ENCODE measurements at regions not wholly inside any gene's neighbourhood (a gene's known extent, or its start where the extent isn't known, plus 50 kb on each side); places are given as distances from the start of the nearest gene placed in this dataset.

- no peak overlapping the region for H3K27ac Mint-ChIP-seq
Observed at GRCh38 chr3:43994657-43995546, 246.8 kb upstream of the TOPAZ1 start.

GRCh38 chr3:43995547-43996378 is 245.9 kb upstream of the TOPAZ1 start:
- peak in 1 of 3 donors; percentile 24 for DNase-seq
- Mint-ChIP-seq H3K36me3 (no peaks in the 10 kb centered on the region), H3K9me3 (peaks cover 0 to 15% (median 5%) of the 10 kb centered on the region in 7 donors), H3K4me1 (peaks cover 0 to 44% (median 31%) of the 10 kb centered on the region in 4 donors), H3K4me3 (peak overlapping the region; percentile 80 to 86 (median 84)), H3K27me3 (peaks cover 83% of the 10 kb centered on the region), H3K27ac (no peak overlapping the region)
- Histone ChIP-seq H3K9me3 (ENCODE audit: control insufficient read depth in 2 of 2, low read length in 2 of 2) (peaks cover 5 to 8% of the 10 kb centered on the region in 2 experiments), H3K27ac (ENCODE audit: insufficient read depth, low read length, poor library complexity, severe bottlenecking) (no peak overlapping the region), H3K4me3 (ENCODE audit: low read depth, low read length) (no peak overlapping the region), H3K36me3 (ENCODE audit: control insufficient read depth, insufficient read depth, low read length) (no peaks in the 10 kb centered on the region), H3K4me1 (ENCODE audit: control insufficient read depth, insufficient read depth, low read length, poor library complexity, severe bottlenecking) (peaks cover 43% of the 10 kb centered on the region), H3K27me3 (ENCODE audit: control insufficient read depth, insufficient read depth, low read length) (peaks cover 44% of the 10 kb centered on the region)
- no peak for ATAC-seq (ENCODE audit: low read depth in 2 of 2)

More at GRCh38 chr3:43994657-43995546, 246.8 kb upstream of the TOPAZ1 start:
- ATAC-seq (ENCODE audit: low read depth in 2 of 2) = peak; percentile 33 to 62
- peaks cover 43% of the 10 kb centered on the region for H3K4me1 ChIP-seq (ENCODE audit: control insufficient read depth, insufficient read depth, low read length, poor library complexity, severe bottlenecking)
- no peaks in the 10 kb centered on the region for H3K36me3 ChIP-seq (ENCODE audit: control insufficient read depth, insufficient read depth, low read length)
- no peak overlapping the region for H3K4me3 ChIP-seq (ENCODE audit: low read depth, low read length)
- H3K9me3 Mint-ChIP-seq = peaks cover 0 to 15% (median 5%) of the 10 kb centered on the region in 7 donors
- H3K27me3 ChIP-seq (ENCODE audit: control insufficient read depth, insufficient read depth, low read length) = peaks cover 42% of the 10 kb centered on the region
- peak overlapping the region; percentile 40 to 83 (median 78) for H3K4me3 Mint-ChIP-seq
- H3K9me3 ChIP-seq (ENCODE audit: control insufficient read depth in 2 of 2, low read length in 2 of 2) = peaks cover 8 to 9% of the 10 kb centered on the region in 2 experiments
- peaks cover 0 to 44% (median 30%) of the 10 kb centered on the region in 4 donors for H3K4me1 Mint-ChIP-seq
- H3K36me3 Mint-ChIP-seq = no peaks in the 10 kb centered on the region
- H3K27me3 Mint-ChIP-seq = peaks cover 82% of the 10 kb centered on the region
- H3K27ac ChIP-seq (ENCODE audit: insufficient read depth, low read length, poor library complexity, severe bottlenecking) = no peak overlapping the region
- DNase-seq = peak in 1 of 3 donors; percentile 59

DNA sequence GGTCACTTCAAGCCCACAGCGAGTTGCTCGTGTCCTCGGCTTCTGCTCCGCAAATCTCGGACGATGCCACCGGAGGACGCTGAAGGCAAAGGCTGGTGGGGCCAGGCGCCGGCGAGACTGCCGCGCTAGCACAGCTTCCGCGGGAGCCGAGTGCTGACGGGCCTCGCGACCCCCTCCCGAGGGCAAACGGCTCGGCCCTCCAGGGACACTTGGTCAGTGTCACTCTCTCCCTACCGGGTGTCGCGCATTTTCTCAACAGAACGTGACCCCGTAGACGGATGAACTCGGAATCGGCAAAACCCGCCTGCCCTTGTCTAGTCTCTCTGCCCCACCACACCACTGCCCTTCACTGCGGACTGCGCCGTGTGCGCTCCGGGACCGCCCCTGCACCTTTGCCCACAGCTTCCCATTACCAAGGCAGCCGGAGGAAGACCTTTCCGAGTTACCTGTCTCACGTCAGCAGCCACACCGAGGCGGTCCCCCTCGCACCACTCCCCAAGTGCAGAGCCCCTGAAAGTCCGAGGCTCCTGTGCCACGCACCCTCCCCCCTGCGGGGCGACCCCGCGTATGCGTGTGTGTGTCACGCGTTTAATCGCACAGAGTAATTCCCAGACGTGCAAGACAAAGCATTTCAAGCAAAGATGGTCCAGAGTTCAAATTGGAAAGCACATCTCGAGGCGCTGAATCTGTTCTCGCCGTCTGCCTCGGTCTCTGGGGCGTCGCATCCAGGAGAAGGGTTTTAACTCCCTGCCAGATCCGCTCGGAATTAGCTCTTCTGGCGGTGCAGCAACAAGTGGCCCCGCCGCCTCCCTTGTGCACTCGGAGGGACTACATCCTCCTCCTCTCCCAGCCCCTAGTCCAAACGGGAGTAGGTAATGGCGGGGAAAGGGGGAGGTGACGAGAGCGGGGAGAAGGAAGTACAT is 245.0 kb upstream of the TOPAZ1 start:
- H3K4me3 Mint-ChIP-seq = peak overlapping the region; percentile 77 to 87 (median 80)
- peaks cover 0 to 13% (median 2%) of the 10 kb centered on the region in 7 donors for H3K9me3 Mint-ChIP-seq
- no peak overlapping the region for H3K27ac ChIP-seq (ENCODE audit: insufficient read depth, low read length, poor library complexity, severe bottlenecking)
- H3K9me3 ChIP-seq (ENCODE audit: control insufficient read depth in 2 of 2, low read length in 2 of 2) = peaks cover 0 to 3% of the 10 kb centered on the region in 2 experiments
- H3K27me3 ChIP-seq (ENCODE audit: control insufficient read depth, insufficient read depth, low read length) = peaks cover 40% of the 10 kb centered on the region
- H3K27me3 Mint-ChIP-seq = peaks cover 83% of the 10 kb centered on the region
- H3K4me1 ChIP-seq (ENCODE audit: control insufficient read depth, insufficient read depth, low read length, poor library complexity, severe bottlenecking) = peaks cover 43% of the 10 kb centered on the region
- no peak overlapping the region for H3K27ac Mint-ChIP-seq
- H3K36me3 ChIP-seq (ENCODE audit: control insufficient read depth, insufficient read depth, low read length) = no peaks in the 10 kb centered on the region
- no peaks in the 10 kb centered on the region for H3K36me3 Mint-ChIP-seq
- H3K4me1 Mint-ChIP-seq = peaks cover 0 to 44% (median 31%) of the 10 kb centered on the region in 4 donors
- H3K4me3 ChIP-seq (ENCODE audit: low read depth, low read length) = no peak overlapping the region
- ATAC-seq (ENCODE audit: low read depth in 2 of 2) (no peak), DNase-seq (peak in 1 of 3 donors; percentile 16)

GRCh38 chr3:43997316-43997715 is 244.4 kb upstream of the TOPAZ1 start:
- Histone ChIP-seq H3K4me1 (ENCODE audit: control insufficient read depth, insufficient read depth, low read length, poor library complexity, severe bottlenecking) (peaks cover 43% of the 10 kb centered on the region), H3K27me3 (ENCODE audit: control insufficient read depth, insufficient read depth, low read length) (peaks cover 41% of the 10 kb centered on the region), H3K9me3 (ENCODE audit: control insufficient read depth in 2 of 2, low read length in 2 of 2) (peaks cover 0 to 3% of the 10 kb centered on the region in 2 experiments), H3K27ac (ENCODE audit: insufficient read depth, low read length, poor library complexity, severe bottlenecking) (no peak overlapping the region), H3K4me3 (ENCODE audit: low read depth, low read length) (no peak overlapping the region), H3K36me3 (ENCODE audit: control insufficient read depth, insufficient read depth, low read length) (no peaks in the 10 kb centered on the region)
- H3K9me3 Mint-ChIP-seq = peaks cover 0 to 10% (median 0%) of the 10 kb centered on the region in 7 donors
- H3K27me3 Mint-ChIP-seq = peaks cover 83% of the 10 kb centered on the region
- no peak overlapping the region for H3K27ac Mint-ChIP-seq
- peaks cover 0 to 44% (median 31%) of the 10 kb centered on the region in 4 donors for H3K4me1 Mint-ChIP-seq
- no peak for DNase-seq
- H3K4me3 Mint-ChIP-seq = peak overlapping the region; percentile 77 to 87 (median 80)
- H3K36me3 Mint-ChIP-seq = no peaks in the 10 kb centered on the region
- ATAC-seq (ENCODE audit: low read depth in 2 of 2) = no peak

- peaks cover 43% of the 10 kb centered on the region for H3K4me1 ChIP-seq (ENCODE audit: control insufficient read depth, insufficient read depth, low read length, poor library complexity, severe bottlenecking)
- Mint-ChIP-seq H3K4me3 (peak overlapping the region; percentile 64 to 87 (median 79)), H3K27me3 (peaks cover 86% of the 10 kb centered on the region), H3K27ac (no peak overlapping the region), H3K4me1 (peaks cover 0 to 44% (median 31%) of the 10 kb centered on the region in 4 donors), H3K36me3 (no peaks in the 10 kb centered on the region), H3K9me3 (peaks cover 0 to 10% (median 0%) of the 10 kb centered on the region in 7 donors)
- no peak overlapping the region for H3K4me3 ChIP-seq (ENCODE audit: low read depth, low read length)
- no peak for ATAC-seq (ENCODE audit: low read depth in 2 of 2)
- peaks cover 0 to under 1% of the 10 kb centered on the region in 2 experiments for H3K9me3 ChIP-seq (ENCODE audit: control insufficient read depth in 2 of 2, low read length in 2 of 2)
- DNase-seq = peak in 1 of 3 donors; percentile 22
- H3K36me3 ChIP-seq (ENCODE audit: control insufficient read depth, insufficient read depth, low read length) = no peaks in the 10 kb centered on the region
- no peak overlapping the region for H3K27ac ChIP-seq (ENCODE audit: insufficient read depth, low read length, poor library complexity, severe bottlenecking)
- peaks cover 41% of the 10 kb centered on the region for H3K27me3 ChIP-seq (ENCODE audit: control insufficient read depth, insufficient read depth, low read length)
Observed at GRCh38 chr3:43997788-43998369, 243.8 kb upstream of the TOPAZ1 start.

GRCh38 chr3:43998370-43998835 is 243.3 kb upstream of the TOPAZ1 start:
- H3K27me3 Mint-ChIP-seq = peaks cover 84% of the 10 kb centered on the region
- no peak overlapping the region for H3K4me3 ChIP-seq (ENCODE audit: low read depth, low read length)
- peaks cover 43% of the 10 kb centered on the region for H3K4me1 ChIP-seq (ENCODE audit: control insufficient read depth, insufficient read depth, low read length, poor library complexity, severe bottlenecking)
- no peak overlapping the region for H3K27ac Mint-ChIP-seq
- no peak for DNase-seq
- no peaks in the 10 kb centered on the region for H3K9me3 ChIP-seq (ENCODE audit: control insufficient read depth in 2 of 2, low read length in 2 of 2)
- no peaks in the 10 kb centered on the region for H3K36me3 ChIP-seq (ENCODE audit: control insufficient read depth, insufficient read depth, low read length)
- peaks cover 0 to 6% (median 0%) of the 10 kb centered on the region in 7 donors for H3K9me3 Mint-ChIP-seq
- H3K4me3 Mint-ChIP-seq = peak overlapping the region in 3 of 4 donors; percentile 64 to 87 (median 77)
- peaks cover 0 to 44% (median 31%) of the 10 kb centered on the region in 4 donors for H3K4me1 Mint-ChIP-seq
- ATAC-seq (ENCODE audit: low read depth in 2 of 2) = no peak
- H3K27me3 ChIP-seq (ENCODE audit: control insufficient read depth, insufficient read depth, low read length) = peaks cover 37% of the 10 kb centered on the region
- no peak overlapping the region for H3K27ac ChIP-seq (ENCODE audit: insufficient read depth, low read length, poor library complexity, severe bottlenecking)
- H3K36me3 Mint-ChIP-seq = no peaks in the 10 kb centered on the region

Measured in CD4-positive, CD25-positive, alpha-beta regulatory T cell (primary cell).